GM12891 (cell line): ENCODE measurements at regions not wholly inside any gene's neighbourhood (a gene's known extent, or its start where the extent isn't known, plus 50 kb on each side); places are given as distances from the start of the nearest gene placed in this dataset.

Experiments used
- PAX5 ChIP-seq: IDR thresholded peaks from 2 replicates; pipeline ENCODE4 v1.6.1; 2011; ENCODE audit warnings: low read length, moderate library complexity, mild to moderate bottlenecking; ENCODE audit not compliant: insufficient read depth, severe bottlenecking
- POLR2A ChIP-seq: IDR thresholded peaks from 2 replicates; pipeline ENCODE4 v1.6.1; 2011; ENCODE audit warnings: low read depth, low read length, control low read depth
- POLR2AphosphoS5 ChIP-seq: IDR thresholded peaks from 2 replicates; pipeline ENCODE4 v1.6.1; 2011; ENCODE audit warnings: low read depth, low read length, control low read depth
- POU2F2 ChIP-seq: IDR thresholded peaks from 2 replicates; pipeline ENCODE4 v1.6.1; 2011; ENCODE audit warnings: low read depth, mild to moderate bottlenecking, control low read depth, low read length, moderate library complexity
- SPI1 ChIP-seq: IDR thresholded peaks from 2 replicates; pipeline ENCODE4 v1.6.1; 2011; ENCODE audit warnings: low read depth, low read length, control low read depth
- TAF1 ChIP-seq: IDR thresholded peaks from 2 replicates; pipeline ENCODE4 v1.6.1; 2011; ENCODE audit warnings: low read depth, low read length, control low read depth

DNA sequence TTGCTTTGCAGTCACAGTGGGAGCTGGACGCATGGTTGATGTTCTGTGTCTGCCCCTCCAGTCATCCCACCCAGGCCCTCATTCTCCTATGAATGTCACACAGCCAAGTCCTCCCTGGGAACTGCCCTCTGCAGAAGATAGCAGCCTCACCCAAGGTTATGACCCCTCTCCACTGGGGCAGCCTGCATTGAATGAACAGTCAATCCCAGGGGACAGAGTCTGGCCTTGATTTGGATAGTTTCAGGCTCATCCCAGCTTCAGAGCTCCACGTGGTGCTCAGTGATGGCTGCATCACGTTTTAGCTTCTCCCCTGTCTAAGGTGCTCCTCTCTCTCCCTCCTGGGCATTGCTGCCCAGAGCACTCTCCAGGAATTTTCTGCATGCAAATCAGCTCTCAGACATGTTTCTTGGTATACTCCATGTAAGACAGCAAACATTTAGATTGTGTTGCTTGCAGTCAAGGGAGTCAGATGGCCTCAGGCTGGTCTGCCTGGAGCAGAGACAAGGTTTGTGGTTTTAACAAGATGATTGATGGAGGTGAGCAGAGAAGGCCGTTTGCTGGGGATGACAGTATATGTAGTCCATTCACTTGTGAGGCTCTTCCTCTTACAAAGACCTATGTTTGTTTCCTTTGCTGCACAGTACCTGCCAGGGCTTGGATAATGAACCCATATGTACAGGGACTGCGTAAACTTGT, 56.1 kb upstream of the MSX1 start:
- TF ChIP-seq POLR2A: no peak
- no peak for TF ChIP-seq TAF1
- no peak for TF ChIP-seq SPI1
- no peak for TF ChIP-seq POU2F2
- no peak for TF ChIP-seq POLR2AphosphoS5
- no peak for TF ChIP-seq PAX5
